ENCODE measurements at regions not wholly inside any gene's neighbourhood (a gene's known extent, or its start where the extent isn't known, plus 50 kb on each side); places are given as distances from the start of the nearest gene placed in this dataset.

- DNase-seq (peak; percentile 68), ATAC-seq (peak; percentile 96)
- intact Hi-C loops (cut with micrococcal nuclease) = loop anchor here (5.0 kb wide), 1 partner anchor 287 kb away; no protein-coding TSS in a partner anchor
- H4K20me1 ChIP-seq (ENCODE audit: low read length) = no peaks in the 10 kb centered on the region
- no peaks in the 10 kb centered on the region for H3K9me2 ChIP-seq (replicated peaks; ENCODE audit: low read length)
- peak overlapping the region; percentile 24 for H3K4me2 ChIP-seq (ENCODE audit: low read length)
- H2AFZ ChIP-seq (ENCODE audit: low read length) = no peak overlapping the region
- no peaks in the 10 kb centered on the region for H3K36me3 ChIP-seq (ENCODE audit: low read depth, low read length)
- H3K9ac ChIP-seq (ENCODE audit: low read length) = no peak overlapping the region
- H3K9me3 ChIP-seq (ENCODE audit: low read length) = no peaks in the 10 kb centered on the region
- ChIA-PET POLR2A (ENCODE audit: unreplicated experiment) (no interaction called here), CTCF (no interaction called here)
- no peak overlapping the region for H3K27ac ChIP-seq (ENCODE audit: low read length)
- no peaks in the 10 kb centered on the region for H3K79me2 ChIP-seq (ENCODE audit: low read length)
- H3K27me3 ChIP-seq (ENCODE audit: low read length) = no peaks in the 10 kb centered on the region
- TF ChIP-seq, protein P1, sequence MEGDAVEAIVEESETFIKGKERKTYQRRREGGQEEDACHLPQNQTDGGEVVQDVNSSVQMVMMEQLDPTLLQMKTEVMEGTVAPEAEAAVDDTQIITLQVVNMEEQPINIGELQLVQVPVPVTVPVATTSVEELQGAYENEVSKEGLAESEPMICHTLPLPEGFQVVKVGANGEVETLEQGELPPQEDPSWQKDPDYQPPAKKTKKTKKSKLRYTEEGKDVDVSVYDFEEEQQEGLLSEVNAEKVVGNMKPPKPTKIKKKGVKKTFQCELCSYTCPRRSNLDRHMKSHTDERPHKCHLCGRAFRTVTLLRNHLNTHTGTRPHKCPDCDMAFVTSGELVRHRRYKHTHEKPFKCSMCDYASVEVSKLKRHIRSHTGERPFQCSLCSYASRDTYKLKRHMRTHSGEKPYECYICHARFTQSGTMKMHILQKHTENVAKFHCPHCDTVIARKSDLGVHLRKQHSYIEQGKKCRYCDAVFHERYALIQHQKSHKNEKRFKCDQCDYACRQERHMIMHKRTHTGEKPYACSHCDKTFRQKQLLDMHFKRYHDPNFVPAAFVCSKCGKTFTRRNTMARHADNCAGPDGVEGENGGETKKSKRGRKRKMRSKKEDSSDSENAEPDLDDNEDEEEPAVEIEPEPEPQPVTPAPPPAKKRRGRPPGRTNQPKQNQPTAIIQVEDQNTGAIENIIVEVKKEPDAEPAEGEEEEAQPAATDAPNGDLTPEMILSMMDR (conservative IDR thresholded peaks at IDR 0.05; ENCODE audit: low read depth, low read length) = no peak
- TF ChIP-seq EZH2phosphoT487 (IDR thresholded peaks at IDR 0.05; ENCODE audit: borderline replicate concordance, low read length) = no peak
- TF ChIP-seq EZH2 (IDR thresholded peaks at IDR 0.05; ENCODE audit: low read length, unreplicated experiment) = no peak
- no peak overlapping the region for H3K4me3 ChIP-seq (ENCODE audit: low read length)
- no TSS peak for BruUV-seq (replicated peaks)
- H3F3A ChIP-seq (ENCODE audit: low read length, unreplicated experiment) = no peaks in the 10 kb centered on the region
- H3K4me1 ChIP-seq (ENCODE audit: insufficient read depth, low read length) = peaks cover 19% of the 10 kb centered on the region
These were observed 1473.9 kb upstream of the GBE1 start for GRCh38 chr3:83235180-83235814.

GRCh38 chr3:83233715-83234114 lies 1472.3 kb upstream of the GBE1 start:
- H3K4me2 ChIP-seq (ENCODE audit: low read length) = no peak overlapping the region
- TF ChIP-seq, protein P1 (conservative IDR thresholded peaks at IDR 0.05; ENCODE audit: low read depth, low read length) = no peak; the same call in 1 of the 2 replicates
- TF ChIP-seq EZH2phosphoT487 (IDR thresholded peaks at IDR 0.05; ENCODE audit: borderline replicate concordance, low read length) (no peak), EZH2 (IDR thresholded peaks at IDR 0.05; ENCODE audit: low read length, unreplicated experiment) (no peak)
- H3K4me1 ChIP-seq (ENCODE audit: insufficient read depth, low read length) = peaks cover 19% of the 10 kb centered on the region
- no peaks in the 10 kb centered on the region for H3K9me2 ChIP-seq (replicated peaks; ENCODE audit: low read length)
- no peaks in the 10 kb centered on the region for H3F3A ChIP-seq (ENCODE audit: low read length, unreplicated experiment)
- H3K9ac ChIP-seq (ENCODE audit: low read length) = no peak overlapping the region
- DNase-seq (no peak), ATAC-seq (no peak)
- H3K36me3 ChIP-seq (ENCODE audit: low read depth, low read length) = no peaks in the 10 kb centered on the region
- intact Hi-C loops (cut with micrococcal nuclease) = no loop called here
- no peak overlapping the region for H3K4me3 ChIP-seq (ENCODE audit: low read length)
- no peaks in the 10 kb centered on the region for H3K79me2 ChIP-seq (ENCODE audit: low read length)
- H3K9me3 ChIP-seq (ENCODE audit: low read length) = no peaks in the 10 kb centered on the region
- H4K20me1 ChIP-seq (ENCODE audit: low read length) = no peaks in the 10 kb centered on the region
- POLR2A ChIA-PET (ENCODE audit: unreplicated experiment) = no interaction called here
- CTCF ChIA-PET = no interaction called here
- BruUV-seq (replicated peaks) = no TSS peak
- no peak overlapping the region for H3K27ac ChIP-seq (ENCODE audit: low read length)
- H2AFZ ChIP-seq (ENCODE audit: low read length) = no peak overlapping the region
- H3K27me3 ChIP-seq (ENCODE audit: low read length) = no peaks in the 10 kb centered on the region

GRCh38 chr3:83230841-83231240 lies 1469.4 kb upstream of the GBE1 start:
- Histone ChIP-seq H3K36me3 (ENCODE audit: low read depth, low read length) (no peaks in the 10 kb centered on the region), H3F3A (ENCODE audit: low read length, unreplicated experiment) (no peaks in the 10 kb centered on the region), H3K9ac (ENCODE audit: low read length) (no peak overlapping the region), H2AFZ (ENCODE audit: low read length) (no peak overlapping the region), H3K9me3 (ENCODE audit: low read length) (no peaks in the 10 kb centered on the region), H4K20me1 (ENCODE audit: low read length) (no peaks in the 10 kb centered on the region), H3K4me1 (ENCODE audit: insufficient read depth, low read length) (peaks cover 28% of the 10 kb centered on the region), H3K4me3 (ENCODE audit: low read length) (no peak overlapping the region), H3K9me2 (replicated peaks; ENCODE audit: low read length) (no peaks in the 10 kb centered on the region), H3K4me2 (ENCODE audit: low read length) (no peak overlapping the region), H3K27ac (ENCODE audit: low read length) (no peak overlapping the region), H3K79me2 (ENCODE audit: low read length) (no peaks in the 10 kb centered on the region), H3K27me3 (ENCODE audit: low read length) (no peaks in the 10 kb centered on the region)
- ATAC-seq = no peak
- ChIA-PET CTCF (no interaction called here), POLR2A (ENCODE audit: unreplicated experiment) (no interaction called here)
- no TSS peak for BruUV-seq (replicated peaks)
- intact Hi-C loops (cut with micrococcal nuclease) = no loop called here
- TF ChIP-seq EZH2phosphoT487 (IDR thresholded peaks at IDR 0.05; ENCODE audit: borderline replicate concordance, low read length) (no peak), EZH2 (IDR thresholded peaks at IDR 0.05; ENCODE audit: low read length, unreplicated experiment) (no peak)
- TF ChIP-seq, protein P1 (conservative IDR thresholded peaks at IDR 0.05; ENCODE audit: low read depth, low read length) = no peak
- no peak for DNase-seq

All from PC-3 (cell line).